GM12878 (cell line): ENCODE measurements at regions not wholly inside any gene's neighbourhood (a gene's known extent, or its start where the extent isn't known, plus 50 kb on each side); places are given as distances from the start of the nearest gene placed in this dataset.

Experiments used
- CHD4 ChIP-seq: fragments of 200-600 bp; sonication (generic); IDR thresholded peaks from 2 replicates; pipeline ENCODE4 v1.6.1; 2016; ENCODE audit warnings: mild to moderate bottlenecking
- CREB1 ChIP-seq: IDR thresholded peaks from 2 replicates; pipeline ENCODE4 v1.6.1; 2012; ENCODE audit warnings: low read depth, mild to moderate bottlenecking, inconsistent platforms
- DPF2 ChIP-seq: fragments of 450-650 bp; IDR thresholded peaks from 2 replicates; pipeline ENCODE4 v1.6.1; 2017; ENCODE audit warnings: mild to moderate bottlenecking
- EP300 ChIP-seq, 2 experiments: fragments of 150-350 bp in 1 of 2; IDR thresholded peaks; 2 replicates each; pipeline ENCODE4 v1.6.1; 2011 to 2012; ENCODE audit warnings: low read depth in 2 of 2, low read length in 2 of 2, borderline replicate concordance in 1 of 2, improper control_type of control experiment in 1 of 2, inconsistent platforms in 1 of 2; ENCODE audit not compliant: control insufficient read depth in 1 of 2
- ETV6 ChIP-seq, 2 experiments: fragments of 450-650 bp in 1 of 2; IDR thresholded peaks in 1 of 2; conservative IDR thresholded peaks in 1 of 2; 2 replicates each; pipeline ENCODE4 v1.6.1; 2014; ENCODE audit warnings: antibody characterized with exemption in 1 of 2, borderline replicate concordance in 1 of 2, low read depth in 1 of 2, mild to moderate bottlenecking in 1 of 2, moderate library complexity in 1 of 2
- KAT2A ChIP-seq: conservative IDR thresholded peaks from 2 replicates; pipeline ENCODE4 v1.6.1; 2011; ENCODE audit warnings: low read depth, low read length; ENCODE audit not compliant: control insufficient read depth
- NFIC ChIP-seq: IDR thresholded peaks from 2 replicates; pipeline ENCODE4 v1.6.1; 2012; ENCODE audit warnings: low read depth, mild to moderate bottlenecking, inconsistent platforms, low read length, moderate library complexity
- NR2C1 ChIP-seq: fragments of 450-650 bp; IDR thresholded peaks from 2 replicates; pipeline ENCODE4 v1.6.1; 2017; ENCODE audit warnings: antibody characterized with exemption, mild to moderate bottlenecking, moderate library complexity
- POLR2A ChIP-seq: IDR thresholded peaks from 2 replicates; pipeline ENCODE4 v1.6.1; 2011; ENCODE audit warnings: low read depth, mild to moderate bottlenecking, low read length
- POLR2AphosphoS2 ChIP-seq: IDR thresholded peaks from 2 replicates; pipeline ENCODE4 v1.6.1; 2011; ENCODE audit warnings: low read depth, mild to moderate bottlenecking, low read length, improper control_type of control experiment, moderate library complexity
- SP1 ChIP-seq: IDR thresholded peaks from one replicate; pipeline ENCODE4 v1.6.1; 2011; ENCODE audit warnings: low read depth, low read length
- SREBF2 ChIP-seq: IDR thresholded peaks from 2 replicates; pipeline ENCODE4 v1.6.1; 2012; ENCODE audit warnings: mild to moderate bottlenecking, low read length
- USF2 ChIP-seq: IDR thresholded peaks from 2 replicates; pipeline ENCODE4 v1.6.1; 2011; ENCODE audit warnings: low read depth, low read length, improper control_type of control experiment, borderline replicate concordance
- ZBTB11 ChIP-seq: fragments of 450-650 bp; formaldehyde crosslinking; IDR thresholded peaks from 2 replicates; pipeline ENCODE4 v1.5.0; 2022; ENCODE audit warnings: mild to moderate bottlenecking, missing genetic modification characterization
- ZNF217 ChIP-seq: fragments of 450-650 bp; IDR thresholded peaks from 2 replicates; pipeline ENCODE4 v1.6.1; 2017; ENCODE audit warnings: antibody characterized with exemption, mild to moderate bottlenecking
- TF ChIP-seq, protein P1 (sequence below): fragments of 450-650 bp; formaldehyde crosslinking; IDR thresholded peaks from 2 replicates; pipeline ENCODE4 v1.4.0; 2020; ENCODE audit warnings: mild to moderate bottlenecking, moderate library complexity
- TF ChIP-seq, protein P2 (sequence below): fragments of 150-350 bp; IDR thresholded peaks from 2 replicates; pipeline ENCODE4 v1.6.1; 2014; ENCODE audit warnings: mild to moderate bottlenecking, low read depth, low read length
- TF ChIP-seq, protein P3 (sequence below): IDR thresholded peaks from 2 replicates; pipeline ENCODE4 v1.6.1; 2012; ENCODE audit warnings: low read depth, low read length, improper control_type of control experiment

DNA sequence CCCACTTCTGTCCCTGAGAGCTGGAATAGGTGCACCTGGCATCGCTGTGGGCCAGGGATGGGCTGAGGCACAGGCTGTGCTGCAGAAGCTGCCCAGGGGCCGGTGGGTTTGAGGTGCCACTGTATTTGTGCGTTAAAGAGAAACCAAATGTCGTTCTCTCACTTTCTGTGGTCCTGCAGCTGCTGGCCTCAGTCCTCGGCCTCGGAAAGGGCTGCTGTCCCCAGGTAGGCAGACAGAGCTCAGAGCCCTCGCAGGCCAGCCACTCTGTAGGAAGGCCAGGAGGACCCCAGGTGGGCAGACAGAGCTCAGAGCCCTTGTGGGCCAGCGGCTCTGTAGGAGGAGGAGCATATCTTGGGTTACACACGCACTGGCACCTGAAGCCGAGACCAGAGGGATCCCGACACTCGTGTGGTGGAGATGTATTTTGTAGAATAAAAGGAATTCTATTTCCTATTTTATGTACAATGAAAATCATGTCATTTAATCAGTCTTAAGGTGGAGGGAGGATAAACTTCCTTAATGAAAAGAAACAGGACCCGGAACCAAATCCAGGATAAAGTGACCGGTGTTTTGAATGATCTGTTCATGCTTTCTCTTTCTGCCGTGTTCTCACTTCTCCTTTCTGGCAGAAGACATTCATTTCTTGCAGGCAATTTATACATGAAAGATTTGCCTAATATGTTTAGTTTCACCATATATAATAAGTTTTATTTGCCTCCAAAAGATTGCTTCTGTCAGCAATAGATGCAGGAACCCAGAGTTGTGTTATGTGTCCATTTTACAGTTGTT is 54.4 kb upstream of the HGFAC start (continued):
- TF ChIP-seq, protein P1, sequence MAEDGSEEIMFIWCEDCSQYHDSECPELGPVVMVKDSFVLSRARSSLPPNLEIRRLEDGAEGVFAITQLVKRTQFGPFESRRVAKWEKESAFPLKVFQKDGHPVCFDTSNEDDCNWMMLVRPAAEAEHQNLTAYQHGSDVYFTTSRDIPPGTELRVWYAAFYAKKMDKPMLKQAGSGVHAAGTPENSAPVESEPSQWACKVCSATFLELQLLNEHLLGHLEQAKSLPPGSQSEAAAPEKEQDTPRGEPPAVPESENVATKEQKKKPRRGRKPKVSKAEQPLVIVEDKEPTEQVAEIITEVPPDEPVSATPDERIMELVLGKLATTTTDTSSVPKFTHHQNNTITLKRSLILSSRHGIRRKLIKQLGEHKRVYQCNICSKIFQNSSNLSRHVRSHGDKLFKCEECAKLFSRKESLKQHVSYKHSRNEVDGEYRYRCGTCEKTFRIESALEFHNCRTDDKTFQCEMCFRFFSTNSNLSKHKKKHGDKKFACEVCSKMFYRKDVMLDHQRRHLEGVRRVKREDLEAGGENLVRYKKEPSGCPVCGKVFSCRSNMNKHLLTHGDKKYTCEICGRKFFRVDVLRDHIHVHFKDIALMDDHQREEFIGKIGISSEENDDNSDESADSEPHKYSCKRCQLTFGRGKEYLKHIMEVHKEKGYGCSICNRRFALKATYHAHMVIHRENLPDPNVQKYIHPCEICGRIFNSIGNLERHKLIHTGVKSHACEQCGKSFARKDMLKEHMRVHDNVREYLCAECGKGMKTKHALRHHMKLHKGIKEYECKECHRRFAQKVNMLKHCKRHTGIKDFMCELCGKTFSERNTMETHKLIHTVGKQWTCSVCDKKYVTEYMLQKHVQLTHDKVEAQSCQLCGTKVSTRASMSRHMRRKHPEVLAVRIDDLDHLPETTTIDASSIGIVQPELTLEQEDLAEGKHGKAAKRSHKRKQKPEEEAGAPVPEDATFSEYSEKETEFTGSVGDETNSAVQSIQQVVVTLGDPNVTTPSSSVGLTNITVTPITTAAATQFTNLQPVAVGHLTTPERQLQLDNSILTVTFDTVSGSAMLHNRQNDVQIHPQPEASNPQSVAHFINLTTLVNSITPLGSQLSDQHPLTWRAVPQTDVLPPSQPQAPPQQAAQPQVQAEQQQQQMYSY (CRISPR knock-in tag): no peak
- TF ChIP-seq, protein P2, sequence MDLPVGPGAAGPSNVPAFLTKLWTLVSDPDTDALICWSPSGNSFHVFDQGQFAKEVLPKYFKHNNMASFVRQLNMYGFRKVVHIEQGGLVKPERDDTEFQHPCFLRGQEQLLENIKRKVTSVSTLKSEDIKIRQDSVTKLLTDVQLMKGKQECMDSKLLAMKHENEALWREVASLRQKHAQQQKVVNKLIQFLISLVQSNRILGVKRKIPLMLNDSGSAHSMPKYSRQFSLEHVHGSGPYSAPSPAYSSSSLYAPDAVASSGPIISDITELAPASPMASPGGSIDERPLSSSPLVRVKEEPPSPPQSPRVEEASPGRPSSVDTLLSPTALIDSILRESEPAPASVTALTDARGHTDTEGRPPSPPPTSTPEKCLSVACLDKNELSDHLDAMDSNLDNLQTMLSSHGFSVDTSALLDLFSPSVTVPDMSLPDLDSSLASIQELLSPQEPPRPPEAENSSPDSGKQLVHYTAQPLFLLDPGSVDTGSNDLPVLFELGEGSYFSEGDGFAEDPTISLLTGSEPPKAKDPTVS: no peak
- no peak for TF ChIP-seq ZBTB11 (CRISPR knock-in tag)
- no peak for TF ChIP-seq ETV6 (conservative IDR thresholded peaks at IDR 0.05 in 1 of 2, IDR thresholded peaks at IDR 0.05 in 1 of 2; ENCODE audit: borderline replicate concordance in 1 of 2, low read depth in 1 of 2)
- peak; percentile 92 for TF ChIP-seq NR2C1
- TF ChIP-seq USF2: no peak
- TF ChIP-seq CREB1: 0 out of 2 replicates have a peak, but pooled peaks have one; percentile 13
- TF ChIP-seq SP1: no peak
- TF ChIP-seq KAT2A: no peak
- no peak for TF ChIP-seq CHD4
- TF ChIP-seq EP300 (IDR thresholded peaks at IDR 0.05; ENCODE audit: borderline replicate concordance in 1 of 2, control insufficient read depth in 1 of 2, low read depth in 2 of 2, low read length in 2 of 2): peak; percentile 39 to 82; a peak in 3 of 4 replicates
- peak; percentile 91 for TF ChIP-seq DPF2
- TF ChIP-seq SREBF2: no peak
- 0 out of 2 replicates have a peak, but pooled peaks have one; percentile 61 for TF ChIP-seq ZNF217
- no peak for TF ChIP-seq POLR2AphosphoS2
- TF ChIP-seq NFIC: peak; percentile 81; the same call in 1 of the 2 replicates
- TF ChIP-seq POLR2A: no peak
- TF ChIP-seq, protein P3, sequence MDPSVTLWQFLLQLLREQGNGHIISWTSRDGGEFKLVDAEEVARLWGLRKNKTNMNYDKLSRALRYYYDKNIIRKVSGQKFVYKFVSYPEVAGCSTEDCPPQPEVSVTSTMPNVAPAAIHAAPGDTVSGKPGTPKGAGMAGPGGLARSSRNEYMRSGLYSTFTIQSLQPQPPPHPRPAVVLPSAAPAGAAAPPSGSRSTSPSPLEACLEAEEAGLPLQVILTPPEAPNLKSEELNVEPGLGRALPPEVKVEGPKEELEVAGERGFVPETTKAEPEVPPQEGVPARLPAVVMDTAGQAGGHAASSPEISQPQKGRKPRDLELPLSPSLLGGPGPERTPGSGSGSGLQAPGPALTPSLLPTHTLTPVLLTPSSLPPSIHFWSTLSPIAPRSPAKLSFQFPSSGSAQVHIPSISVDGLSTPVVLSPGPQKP: no peak
